Dermis microvascular lymphatic vessel endothelial cell (primary cell): ENCODE measurements at regions not wholly inside any gene's neighbourhood (a gene's known extent, or its start where the extent isn't known, plus 50 kb on each side); places are given as distances from the start of the nearest gene placed in this dataset.

ENCODE experiments used
- DNase-seq, 2 donors: peaks; one replicate each; pipeline versions ENCODE4 v3.0.0 to v3.0.0-alpha.2; 2010; ENCODE audit warnings: low read depth in 2 of 2

DNA sequence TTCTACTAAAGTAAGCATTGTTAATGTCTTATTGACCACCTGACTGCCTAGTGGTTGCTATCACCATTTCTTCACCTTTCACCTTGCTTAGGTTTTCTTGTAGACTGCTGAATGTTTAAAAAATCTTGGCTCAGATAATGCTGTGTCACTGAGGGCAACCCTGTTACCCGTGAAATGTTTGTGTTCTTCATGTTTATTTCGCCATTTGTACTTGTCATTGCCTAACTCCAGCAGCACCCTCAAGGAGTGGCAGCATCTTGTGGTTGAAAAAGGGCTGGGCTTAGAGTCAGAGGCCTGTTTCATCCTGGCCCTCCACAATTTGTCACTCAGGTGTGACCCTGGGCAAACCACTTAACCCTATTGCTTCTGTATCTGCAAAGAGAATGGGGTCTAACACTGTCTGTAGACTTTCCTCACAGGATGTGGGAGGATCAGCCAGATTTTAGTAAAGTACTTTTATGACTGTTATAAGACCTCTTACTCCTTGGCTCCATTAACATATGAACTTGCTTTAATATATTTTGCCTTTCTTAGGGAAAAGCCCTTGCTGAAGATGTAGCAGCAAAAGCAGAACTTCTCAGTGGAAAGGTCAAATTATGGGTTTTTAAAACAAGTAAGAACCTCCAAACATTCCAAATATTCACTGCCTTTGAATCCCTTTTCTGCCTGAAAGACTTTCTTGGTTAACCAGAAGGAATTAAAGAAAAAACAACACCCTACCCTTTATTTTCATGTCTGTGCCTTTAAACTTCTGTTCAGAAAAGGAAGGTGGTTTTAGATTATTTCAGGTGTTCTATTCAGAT is 154.5 kb upstream of the C11orf87 start:
- no peak for DNase-seq

DNA sequence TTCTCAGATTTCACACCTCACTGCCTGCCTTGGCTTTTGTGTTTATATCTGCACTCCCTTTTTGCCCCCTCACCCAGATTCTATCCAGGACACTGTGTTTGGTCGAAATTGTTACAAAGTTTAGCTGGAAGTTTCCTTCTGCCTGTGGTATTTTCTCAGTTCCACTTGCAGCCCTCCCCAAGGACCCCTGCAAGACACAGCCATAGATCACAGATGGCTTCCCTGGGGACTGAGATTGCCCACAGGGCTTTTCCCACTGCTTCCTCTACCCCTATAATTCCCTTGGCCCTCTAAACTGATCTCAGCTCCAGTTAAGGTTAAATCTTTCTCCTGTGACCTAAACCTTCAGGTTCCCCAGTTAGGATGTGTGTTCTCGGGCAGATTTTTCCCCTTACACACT is 146.1 kb upstream of the C11orf87 start:
- DNase-seq, result no peak

DNA sequence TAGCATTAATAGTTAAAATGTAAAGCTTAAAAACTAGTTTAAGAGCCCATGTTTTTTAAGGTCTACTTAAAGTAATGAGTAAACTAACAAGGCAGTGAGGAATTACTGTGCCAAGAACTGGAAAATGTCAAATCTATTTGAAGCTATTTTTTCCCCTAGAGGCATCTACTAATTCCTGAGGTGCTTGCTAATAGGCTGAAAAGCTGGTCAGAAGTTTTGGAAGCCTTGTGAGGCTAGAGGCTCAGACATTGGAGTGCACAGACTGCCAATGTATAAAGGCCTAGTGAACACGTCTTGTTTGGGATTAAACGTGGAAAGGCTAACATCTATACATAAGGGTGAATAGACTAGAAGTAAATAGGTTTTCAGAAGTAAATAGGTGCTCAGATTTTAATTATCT is 136.5 kb upstream of the C11orf87 start:
- DNase-seq, result no peak

DNA sequence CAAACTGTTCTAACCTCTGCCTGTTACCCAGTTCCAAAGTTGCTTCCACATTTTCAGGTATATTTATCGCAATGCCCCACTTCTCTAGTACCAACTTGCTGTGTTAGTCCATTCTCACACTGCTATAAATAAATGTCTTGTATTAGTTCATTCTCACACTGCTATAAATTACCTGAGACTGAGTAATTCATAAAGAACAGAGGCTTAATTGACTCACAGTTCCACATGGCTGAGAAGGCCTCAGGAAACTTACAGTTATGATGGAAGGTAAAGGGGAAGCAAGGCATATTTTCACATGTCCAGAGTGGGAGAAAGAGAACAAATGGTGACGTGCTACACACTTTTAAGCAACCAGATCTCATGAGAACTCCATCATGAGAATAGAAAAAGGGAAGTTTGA is 130.4 kb upstream of the C11orf87 start:
- no peak for DNase-seq

DNA sequence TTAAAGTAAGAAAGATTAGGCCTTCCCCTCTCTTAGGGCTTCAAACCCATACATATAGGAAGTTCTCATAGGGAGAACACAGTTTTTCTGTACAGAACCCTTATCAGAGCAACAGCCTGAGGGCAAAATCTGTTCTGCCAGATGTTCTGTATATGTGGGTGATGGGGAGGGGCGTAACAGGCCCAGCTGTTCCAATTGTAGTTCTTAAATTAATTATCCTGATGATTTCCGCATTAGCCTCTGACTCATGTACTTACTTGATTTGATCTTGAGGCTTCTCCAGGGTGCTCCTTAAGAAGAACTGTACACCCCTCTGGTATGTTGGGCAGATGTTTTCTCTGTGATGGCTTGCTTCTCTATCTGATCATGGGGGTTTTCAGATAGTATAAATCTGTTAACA is 123.1 kb upstream of the C11orf87 start:
- DNase-seq, result no peak

DNA sequence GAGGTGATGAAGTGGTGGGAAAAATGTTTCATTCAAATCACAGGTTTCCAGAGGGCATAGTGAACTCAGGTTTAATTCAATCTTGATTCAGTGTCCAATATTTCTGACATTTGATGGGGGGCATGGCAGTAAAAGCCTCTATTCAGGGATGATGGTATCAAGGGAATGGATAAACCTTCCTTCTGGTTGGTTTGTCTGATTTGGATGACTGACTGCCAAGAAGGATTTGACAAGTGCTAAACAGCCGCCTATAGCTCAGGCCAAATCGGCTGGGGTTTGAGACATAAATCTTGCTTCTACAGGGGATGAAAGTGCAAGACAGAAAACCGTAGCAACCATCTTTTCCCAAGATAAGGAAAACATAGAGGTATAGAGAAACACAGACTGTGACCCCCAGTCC is 121.8 kb upstream of the C11orf87 start:
- DNase-seq, result no peak

DNA sequence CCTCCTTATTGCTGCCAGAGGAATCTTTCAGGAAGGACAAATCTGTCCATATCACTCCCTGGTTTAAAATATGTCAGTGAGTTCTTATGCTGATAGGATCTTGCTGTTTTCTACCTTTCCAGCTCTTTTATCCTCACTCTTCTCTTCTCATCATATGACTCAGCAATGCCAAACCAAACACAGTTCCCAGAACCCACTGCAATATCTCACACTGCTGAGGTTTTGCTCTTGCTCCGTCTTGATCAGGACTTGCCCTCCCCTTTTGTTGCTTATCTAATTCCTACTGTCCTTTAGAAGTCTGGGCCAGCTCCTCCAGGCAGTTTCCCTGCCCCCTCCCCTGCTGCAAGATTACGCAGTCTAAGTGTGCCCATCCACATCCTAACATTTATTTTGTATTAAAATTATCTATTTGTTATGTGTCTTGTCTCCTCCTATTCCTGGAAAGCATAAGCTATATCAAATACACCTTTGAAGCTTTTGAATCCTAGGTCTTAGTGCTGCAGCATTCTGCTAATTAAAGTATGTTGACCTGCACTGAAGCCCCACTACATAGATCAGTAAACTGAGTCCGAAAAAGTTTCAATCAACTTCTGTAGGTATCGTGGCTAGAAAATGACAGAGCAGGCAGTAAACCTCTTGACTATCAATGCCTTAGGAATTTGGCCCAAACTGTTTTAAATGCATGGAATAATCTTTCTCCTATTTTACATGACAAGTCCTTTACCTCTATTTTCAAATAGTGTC is 119.2 kb upstream of the C11orf87 start:
- no peak for DNase-seq

DNA sequence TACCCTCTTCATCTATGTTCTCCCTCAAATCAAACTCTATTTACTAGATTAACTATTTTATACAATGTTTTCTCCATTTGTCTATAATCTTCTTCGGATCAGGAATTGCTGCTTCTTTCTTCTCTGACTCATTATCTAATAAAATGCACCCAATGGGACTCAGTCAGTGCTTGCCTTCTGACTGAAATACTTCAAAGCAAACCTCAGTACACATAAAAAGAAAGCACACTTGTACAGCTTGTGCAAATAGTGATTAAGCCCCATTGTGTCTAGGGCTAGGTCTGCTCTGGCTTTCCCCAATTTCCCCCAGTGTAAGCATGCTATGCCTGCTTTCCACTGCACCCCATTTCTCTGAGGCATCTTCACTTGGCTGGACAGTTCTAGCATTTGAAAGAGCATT is 118.6 kb upstream of the C11orf87 start:
- DNase-seq, result no peak

DNA sequence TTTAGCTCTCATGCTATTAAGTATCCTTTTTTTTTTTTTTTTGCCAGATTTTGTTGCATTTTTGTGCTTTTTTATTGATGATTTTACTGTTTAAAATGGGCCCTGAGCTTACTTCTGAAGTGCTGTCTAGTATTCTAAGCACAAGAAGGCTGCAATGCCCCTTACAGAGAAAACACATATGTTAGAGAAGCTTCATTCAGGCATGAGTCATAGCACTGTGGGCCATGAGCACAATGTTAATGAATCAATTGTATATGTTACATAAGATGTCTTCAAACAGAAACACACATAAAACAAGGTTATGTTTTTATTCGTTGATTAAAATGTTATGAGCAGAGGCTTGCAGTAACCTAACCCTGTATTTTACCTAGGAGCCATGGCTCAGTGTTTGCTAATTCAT is 117.8 kb upstream of the C11orf87 start:
- DNase-seq, result no peak

DNA sequence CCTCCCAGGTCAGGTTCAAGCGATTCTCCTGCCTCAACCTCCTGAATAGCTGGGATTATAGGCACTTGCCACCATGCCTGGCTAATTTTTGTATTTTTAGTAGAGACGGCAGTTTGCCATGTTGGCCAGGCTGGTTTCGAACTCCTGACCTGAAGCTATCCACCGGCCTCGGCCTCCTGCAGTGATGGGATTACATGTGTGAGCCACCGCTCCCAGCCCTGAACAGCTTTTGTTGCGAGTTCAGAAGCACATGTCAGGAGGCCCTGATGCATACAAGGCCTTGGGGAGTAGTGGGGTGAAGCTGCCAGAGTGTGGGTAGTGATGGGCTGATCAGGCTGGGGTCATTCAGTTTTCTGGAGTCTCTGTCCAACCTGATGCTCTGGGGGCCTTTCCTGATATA is 117.0 kb upstream of the C11orf87 start:
- DNase-seq, result no peak

DNA sequence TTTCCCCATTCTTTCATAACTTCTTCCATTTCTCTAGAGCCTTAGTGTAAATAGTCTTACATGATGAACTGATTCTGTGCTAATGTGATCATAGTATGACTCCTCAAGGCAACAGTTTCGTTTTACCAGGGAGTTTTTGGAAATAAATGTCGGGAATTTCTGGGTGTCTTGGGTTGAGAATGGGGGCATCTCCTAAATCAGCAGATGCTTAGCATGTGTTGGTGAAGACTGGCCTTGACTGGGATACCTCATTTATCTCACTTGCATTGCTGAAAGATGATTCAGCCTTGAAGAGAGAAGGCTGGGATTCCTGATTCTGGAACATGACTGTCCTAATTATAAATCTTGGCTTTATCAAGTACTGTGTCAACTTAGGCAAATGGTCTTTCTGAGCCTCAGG is 115.7 kb upstream of the C11orf87 start:
- no peak for DNase-seq

DNA sequence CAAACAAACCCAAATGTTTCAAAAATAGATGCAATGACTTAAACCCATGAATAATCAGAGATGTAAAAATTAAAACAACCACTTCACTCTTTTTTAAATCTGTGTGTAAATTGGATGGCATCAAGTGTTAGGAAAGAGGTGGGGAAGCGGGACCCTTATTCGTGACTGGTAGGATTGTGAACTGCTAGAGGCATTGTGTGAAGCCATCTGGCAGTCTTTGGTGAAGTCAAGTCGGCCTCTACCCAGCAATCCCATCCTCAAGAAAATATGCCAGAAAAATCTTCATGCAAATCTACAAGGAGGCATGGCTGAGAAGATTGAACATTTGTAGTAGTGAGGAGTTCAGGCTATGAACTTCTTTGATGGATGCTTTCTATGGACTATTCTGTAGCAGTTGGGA is 114.6 kb upstream of the C11orf87 start:
- no peak for DNase-seq

DNA sequence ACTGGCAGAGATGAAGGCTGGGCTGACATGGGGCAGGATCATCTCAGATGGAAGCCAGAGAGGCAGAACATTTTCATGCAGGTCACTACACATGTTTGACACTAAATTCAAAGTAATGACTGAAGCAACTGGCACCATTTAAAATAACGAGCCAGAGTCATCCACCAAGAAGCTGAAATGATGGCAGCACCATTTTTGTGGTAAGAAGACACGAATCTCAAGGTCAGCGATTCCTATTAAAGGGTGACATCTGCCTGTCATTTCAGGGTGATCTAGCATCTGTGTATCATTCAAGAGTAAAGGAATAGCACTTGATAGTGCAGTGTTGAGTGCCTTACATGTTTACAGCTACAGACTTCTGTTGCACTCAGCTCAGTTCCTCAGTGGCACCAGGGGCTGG is 113.4 kb upstream of the C11orf87 start:
- no peak for DNase-seq

DNA sequence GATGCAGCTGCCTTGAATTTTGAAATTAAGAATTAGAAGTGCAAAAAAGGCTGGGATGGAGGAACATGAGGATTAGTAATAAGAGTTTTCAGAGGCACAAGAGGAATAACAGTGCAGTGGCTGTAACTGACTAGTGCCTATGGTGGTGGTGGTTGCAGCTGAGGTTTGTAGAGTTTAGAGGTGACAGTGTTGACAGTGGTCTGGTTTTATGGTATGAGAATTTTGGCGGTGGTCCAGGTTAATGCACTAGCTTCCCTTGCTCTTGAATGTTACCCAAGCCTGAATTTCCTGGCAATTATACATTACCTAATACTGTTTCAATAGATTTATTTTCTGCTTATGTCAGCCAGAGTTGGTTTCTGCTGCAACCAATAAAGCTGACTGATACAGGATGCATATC is 112.8 kb upstream of the C11orf87 start:
- DNase-seq, result no peak

DNA sequence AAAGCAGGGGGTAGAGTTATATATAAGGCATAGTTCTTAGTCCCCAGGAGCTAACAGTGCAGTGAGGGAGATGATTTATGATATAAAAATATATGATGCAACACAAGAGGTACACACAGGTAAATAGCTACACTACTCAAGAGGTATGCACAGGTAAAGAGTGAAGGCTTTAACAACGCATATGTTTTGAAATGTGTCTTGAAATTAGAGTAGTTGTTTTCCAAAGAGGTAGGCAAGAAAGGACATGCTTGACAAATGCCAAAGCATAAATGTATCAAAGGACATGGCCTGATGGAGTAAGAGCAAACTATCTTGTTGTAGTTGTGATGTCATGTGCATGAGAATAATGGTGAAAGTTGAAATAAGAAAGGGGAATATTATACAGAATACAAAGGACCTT is 104.3 kb upstream of the C11orf87 start:
- no peak for DNase-seq

DNA sequence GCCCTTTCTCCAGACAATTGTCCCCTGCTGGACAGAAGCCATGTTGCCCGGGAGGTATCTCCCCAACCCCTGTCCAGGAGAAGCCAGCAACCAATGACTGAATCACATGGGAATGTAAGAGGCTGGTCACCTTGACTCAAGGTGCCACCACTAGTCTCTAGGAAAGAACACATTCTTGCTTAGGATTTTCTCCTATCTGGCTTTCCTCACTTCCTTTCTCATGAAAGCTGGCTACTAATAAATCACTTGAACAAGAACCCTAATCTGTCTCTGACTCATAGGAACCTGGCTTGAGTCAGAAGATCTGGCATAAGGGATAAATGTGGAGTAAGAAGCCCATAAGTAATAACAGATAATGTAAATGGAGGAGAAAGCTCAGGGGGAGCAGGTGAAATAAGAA is 101.4 kb upstream of the C11orf87 start:
- DNase-seq, result no peak

DNA sequence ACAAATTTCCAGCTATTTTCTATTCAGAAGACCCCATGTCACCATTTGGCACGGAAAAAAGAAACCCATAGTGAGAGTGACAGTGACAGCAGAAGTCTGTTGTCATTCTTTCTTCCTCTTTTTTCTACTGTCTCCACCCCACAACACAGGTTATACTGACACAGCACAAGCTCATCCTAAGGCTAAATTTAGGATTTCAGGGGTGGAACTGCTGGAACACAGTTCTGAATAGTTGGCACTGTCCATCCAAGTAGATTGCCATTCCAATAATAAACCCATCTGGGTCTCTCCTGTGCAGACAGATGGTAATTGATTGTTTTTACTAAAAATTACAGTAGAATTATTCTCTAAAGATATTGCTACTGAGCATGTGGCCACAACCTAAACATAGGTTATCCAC is 95.2 kb upstream of the C11orf87 start:
- DNase-seq, result no peak

DNA sequence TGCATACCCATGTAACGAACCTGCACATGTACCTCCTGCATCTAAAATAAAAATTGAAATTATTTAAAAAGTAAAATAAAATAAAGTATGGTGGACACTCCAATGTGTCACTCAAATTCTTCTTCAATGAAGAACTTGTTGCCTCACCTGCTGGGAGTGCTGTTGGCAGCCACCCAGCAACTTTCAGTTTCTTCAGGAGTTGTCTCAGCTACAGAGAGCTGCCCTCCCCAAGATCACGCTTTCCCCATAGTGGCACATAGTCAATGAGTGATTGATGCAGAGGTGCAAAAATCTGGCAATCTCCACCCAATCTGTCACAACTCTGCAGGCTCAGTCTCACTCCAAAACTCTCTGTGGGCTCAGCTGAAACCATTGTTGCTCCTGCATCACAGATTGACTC is 92.3 kb upstream of the C11orf87 start:
- DNase-seq, result no peak

DNA sequence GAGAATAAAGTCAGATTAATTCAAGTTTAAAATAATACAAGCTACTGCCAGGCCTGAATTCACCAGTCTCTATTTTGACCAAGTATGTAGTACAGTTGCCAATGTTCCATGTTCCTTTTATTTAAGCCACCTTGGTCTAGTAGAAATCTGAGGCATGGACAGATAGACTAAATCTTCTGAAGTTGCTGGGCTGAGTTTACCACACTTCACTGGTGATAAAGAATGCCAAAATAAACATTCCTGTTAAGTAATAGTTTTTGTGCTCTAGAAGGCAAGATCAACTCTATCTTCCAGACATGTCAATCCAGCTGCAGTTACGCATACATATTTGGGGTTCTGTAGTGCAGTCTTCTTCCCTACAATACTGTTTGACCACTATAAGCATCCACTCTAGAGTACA is 83.9 kb upstream of the C11orf87 start:
- DNase-seq, result no peak

DNA sequence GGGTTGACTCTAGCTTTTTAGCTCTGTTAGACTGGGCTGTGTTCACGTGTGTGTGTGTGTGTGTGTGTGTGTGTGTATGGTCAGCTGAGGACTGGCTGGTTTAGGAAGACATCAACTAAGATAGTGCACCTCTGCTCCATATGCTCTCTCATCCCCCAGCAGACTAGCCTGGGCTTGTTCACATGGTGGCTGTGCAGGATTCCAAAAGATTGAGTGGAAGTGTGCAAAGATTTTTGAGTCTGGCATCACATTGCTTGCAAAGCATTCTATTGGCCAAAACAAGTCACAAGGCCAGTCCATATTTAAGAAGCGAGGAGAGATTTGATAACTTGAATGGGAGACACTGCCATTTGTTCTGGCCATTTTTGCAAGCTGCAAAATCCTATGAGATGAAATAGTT is 79.7 kb upstream of the C11orf87 start:
- DNase-seq, result no peak

DNA sequence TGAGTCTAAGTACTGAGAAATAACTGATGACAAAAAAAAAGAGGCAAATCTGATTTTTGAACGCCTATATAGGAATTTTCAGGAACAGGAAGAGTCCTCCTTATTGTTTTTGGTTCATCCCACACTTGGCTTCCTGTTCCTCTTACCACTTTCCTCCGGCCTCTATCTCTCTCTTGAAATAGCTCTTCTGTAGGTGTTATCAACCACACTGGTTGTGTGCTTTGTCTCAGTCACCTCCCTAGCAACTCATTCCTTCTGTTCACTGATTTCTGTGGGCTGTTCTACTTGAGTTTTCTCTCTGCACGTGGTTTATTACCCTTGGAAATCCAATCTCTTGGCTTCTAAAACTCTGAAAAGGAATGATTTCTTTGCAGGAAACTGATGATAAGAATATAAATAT is 78.7 kb upstream of the C11orf87 start:
- no peak for DNase-seq

DNA sequence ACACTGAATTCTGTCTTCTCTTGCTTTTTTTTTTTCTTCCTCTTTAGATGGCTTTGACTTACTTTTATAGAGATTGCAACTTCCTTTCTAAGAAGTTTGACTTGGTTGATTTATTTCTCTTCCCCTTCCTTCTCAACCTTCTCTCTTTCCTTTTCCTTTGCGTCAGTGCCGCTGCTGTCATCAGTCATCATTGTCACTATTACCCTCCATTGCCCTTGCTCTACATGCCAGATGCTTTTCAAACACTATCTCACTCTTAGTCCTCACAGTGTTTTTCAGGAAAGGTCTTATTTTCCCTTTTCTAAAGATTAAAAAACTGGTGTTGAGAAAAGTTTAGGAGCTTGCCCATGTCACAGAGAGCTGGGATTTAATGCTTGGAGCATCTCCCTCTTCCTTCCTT is 74.7 kb upstream of the C11orf87 start:
- no peak for DNase-seq
